Ovary (tissue), 7 donors: ENCODE measurements at regions not wholly inside any gene's neighbourhood (a gene's known extent, or its start where the extent isn't known, plus 50 kb on each side); places are given as distances from the start of the nearest gene placed in this dataset.

Experiments
- DNase-seq, 5 donors: peaks; one replicate each; pipeline ENCODE4 v3.0.0-alpha.2; 2019 to 2020
- H3K27ac ChIP-seq, 2 donors: fragments of 200-600 bp; one replicate each; pipeline versions ENCODE4 v1.5.1 to v1.8.0; 2019 to 2022
- H3K27me3 ChIP-seq: fragments of 200-600 bp; one replicate; pipeline ENCODE4 v1.8.0; 2022
- H3K36me3 ChIP-seq: fragments of 200-600 bp; sonication (generic); one replicate; pipeline ENCODE4 v1.5.1; 2019
- H3K4me1 ChIP-seq: one replicate; pipeline ENCODE4 v1.8.1; 2013; ENCODE audit warnings: mild to moderate bottlenecking, moderate library complexity; ENCODE audit not compliant: insufficient read depth
- H3K4me3 ChIP-seq: fragments of 200-600 bp; sonication (generic); one replicate; pipeline ENCODE4 v1.5.1; 2017
- H3K9me3 ChIP-seq, 2 donors: fragments of 200-600 bp in 1 of 2; sonication (generic) in 1 of 2; one replicate each; pipeline versions ENCODE4 v1.5.1 to v1.8.1; 2013 to 2019; ENCODE audit warnings: mild to moderate bottlenecking in 1 of 2, moderate library complexity in 1 of 2
- EP300 ChIP-seq: sonication (generic); formaldehyde crosslinking; IDR thresholded peaks from one replicate; pipeline ENCODE4 v1.6.1; 2017; ENCODE audit warnings: antibody characterized with exemption
- POLR2A ChIP-seq: fragments of 450-650 bp; IDR thresholded peaks from one replicate; pipeline ENCODE4 v1.6.1; 2017; ENCODE audit warnings: antibody characterized with exemption, mild to moderate bottlenecking, moderate library complexity
- WGBS, 3 donors: extraction: QIAGEN DNeasy Blood & Tissue Kit in 1 of 3; methylation state at CpG; one replicate each; pipeline versions ENCODE4 v1.1.5 to v1.1.7; 2013 to 2017; 5-methylcytosine and 5-hydroxymethylcytosine counted together
- intact Hi-C, 4 donors: fragments of 100-400 bp; cut with DNase I; formaldehyde crosslinking; loops; one replicate each; pipeline versions ENCODE4 v1.11.0 to v1.15.1; 2022 to 2023
- TF ChIP-seq, protein P1 (sequence below), 3 donors: fragments of 450-650 bp in 2 of 3; fragments of 200-600 bp in 1 of 3; IDR thresholded peaks; one replicate each; pipeline versions ENCODE4 v1.5.1 to v1.8.0; 2016 to 2022; ENCODE audit warnings: antibody characterized with exemption in 3 of 3, mild to moderate bottlenecking in 1 of 3
- donor health status: DM: no; HTN: no; CAD: no; lungs with moderate emphysema.
- donor health status: DM: no; HTN: no; CAD: no.
- donor health status: Bipolar disorder and iron deficiency.
- donor health status: DM: no; HTN: no; CAD: no.
- donor health status: DM: yes; HTN: yes; CAD: no.

DNA sequence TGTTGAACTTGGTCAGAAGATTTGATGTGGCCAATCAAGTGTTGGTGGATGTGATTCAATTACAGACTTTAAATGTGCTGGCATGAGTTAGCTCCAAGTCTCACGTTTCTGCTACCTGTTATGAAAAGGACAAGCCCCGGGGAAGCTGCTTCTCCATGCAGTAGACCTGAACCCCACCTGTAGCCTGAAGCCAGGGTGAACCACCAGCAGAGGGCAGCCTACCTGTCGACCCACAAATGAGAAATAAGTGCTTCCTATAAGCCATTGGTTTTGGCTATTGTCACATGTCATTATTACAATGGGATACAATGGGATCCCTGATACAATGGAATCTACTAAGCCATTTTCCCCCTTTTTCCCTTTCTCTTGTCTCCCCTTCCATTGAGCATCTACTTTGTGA is 230.2 kb downstream of the PRDM2 start:
- no peak for DNase-seq
- intact Hi-C loops, result no loop called here

DNA sequence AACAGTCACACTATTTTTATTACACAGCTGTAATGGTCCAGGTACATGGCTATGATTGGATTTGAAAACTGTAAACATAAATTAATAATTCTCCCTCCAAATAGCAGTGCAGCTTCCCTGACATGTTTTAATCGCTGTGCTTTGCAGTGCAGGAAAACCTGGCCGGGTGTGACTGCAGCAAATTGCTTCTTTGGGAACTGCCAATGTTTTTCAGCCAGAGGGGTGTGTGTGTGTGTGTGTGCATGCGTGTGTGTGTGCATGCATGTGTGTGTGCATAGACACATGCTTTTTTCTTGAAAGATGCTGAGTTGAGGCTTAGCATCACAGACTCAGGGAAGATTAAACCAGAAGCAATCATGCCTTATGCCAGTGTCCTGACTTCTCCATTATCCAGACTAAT is 231.2 kb downstream of the PRDM2 start:
- 36 to 53% (median 44%) methylated on average over 3 of the region's 3 CpGs for WGBS, 3 donors
- intact Hi-C loops, result no loop called here
- no peaks in the 10 kb centered on the region for H3K27me3 ChIP-seq
- DNase-seq, result no peak
- H3K4me3 ChIP-seq, result no peak overlapping the region
- no peak overlapping the region for H3K27ac ChIP-seq
- no peaks in the 10 kb centered on the region for H3K36me3 ChIP-seq
- peaks cover 3% of the 10 kb centered on the region for H3K4me1 ChIP-seq
- no peaks in the 10 kb centered on the region for H3K9me3 ChIP-seq
- TF ChIP-seq EP300 (no peak), POLR2A (no peak)
- TF ChIP-seq, protein P1, sequence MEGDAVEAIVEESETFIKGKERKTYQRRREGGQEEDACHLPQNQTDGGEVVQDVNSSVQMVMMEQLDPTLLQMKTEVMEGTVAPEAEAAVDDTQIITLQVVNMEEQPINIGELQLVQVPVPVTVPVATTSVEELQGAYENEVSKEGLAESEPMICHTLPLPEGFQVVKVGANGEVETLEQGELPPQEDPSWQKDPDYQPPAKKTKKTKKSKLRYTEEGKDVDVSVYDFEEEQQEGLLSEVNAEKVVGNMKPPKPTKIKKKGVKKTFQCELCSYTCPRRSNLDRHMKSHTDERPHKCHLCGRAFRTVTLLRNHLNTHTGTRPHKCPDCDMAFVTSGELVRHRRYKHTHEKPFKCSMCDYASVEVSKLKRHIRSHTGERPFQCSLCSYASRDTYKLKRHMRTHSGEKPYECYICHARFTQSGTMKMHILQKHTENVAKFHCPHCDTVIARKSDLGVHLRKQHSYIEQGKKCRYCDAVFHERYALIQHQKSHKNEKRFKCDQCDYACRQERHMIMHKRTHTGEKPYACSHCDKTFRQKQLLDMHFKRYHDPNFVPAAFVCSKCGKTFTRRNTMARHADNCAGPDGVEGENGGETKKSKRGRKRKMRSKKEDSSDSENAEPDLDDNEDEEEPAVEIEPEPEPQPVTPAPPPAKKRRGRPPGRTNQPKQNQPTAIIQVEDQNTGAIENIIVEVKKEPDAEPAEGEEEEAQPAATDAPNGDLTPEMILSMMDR (IDR thresholded peaks at IDR 0.05), result no peak

More for the DNA sequence above, 230.2 kb downstream of the PRDM2 start:
- H3K36me3 ChIP-seq, result no peaks in the 10 kb centered on the region
- H3K4me3 ChIP-seq, result no peak overlapping the region
- WGBS, 3 donors, result 57 to 73% (median 63%) methylated on average over 3 of the region's 3 CpGs
- TF ChIP-seq, protein P1 (IDR thresholded peaks at IDR 0.05), result no peak
- no peak for TF ChIP-seq POLR2A
- no peak for TF ChIP-seq EP300
- no peaks in the 10 kb centered on the region for H3K27me3 ChIP-seq
- H3K27ac ChIP-seq, result no peak overlapping the region
- no peaks in the 10 kb centered on the region for H3K9me3 ChIP-seq
- H3K4me1 ChIP-seq, result peaks cover 3% of the 10 kb centered on the region

DNA sequence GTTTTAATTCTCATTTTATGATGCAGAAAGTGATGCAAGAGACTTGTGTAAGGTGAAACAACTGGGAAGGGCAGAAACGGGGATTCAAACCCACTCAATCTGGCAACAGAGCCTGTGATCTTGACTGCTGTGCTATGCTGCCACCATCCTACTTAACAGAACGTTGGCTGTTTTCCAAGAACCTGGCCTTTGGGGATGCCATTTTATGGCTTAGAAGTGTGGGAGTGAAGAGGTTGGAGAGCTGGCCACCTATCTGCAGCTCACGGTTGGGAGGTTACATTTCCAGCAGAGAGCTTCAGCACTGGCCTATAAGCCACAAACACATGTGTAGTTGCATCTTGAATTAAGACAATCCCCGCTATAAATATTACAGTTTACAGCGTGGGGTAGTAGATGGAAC is 235.3 kb downstream of the PRDM2 start:
- H3K36me3 ChIP-seq, result no peaks in the 10 kb centered on the region
- no peak overlapping the region for H3K27ac ChIP-seq
- no peak for DNase-seq
- no peaks in the 10 kb centered on the region for H3K4me1 ChIP-seq
- no peaks in the 10 kb centered on the region for H3K9me3 ChIP-seq
- TF ChIP-seq EP300 (no peak), POLR2A (no peak)
- TF ChIP-seq, protein P1 (IDR thresholded peaks at IDR 0.05), result no peak
- intact Hi-C loops, result no loop called here
- no peaks in the 10 kb centered on the region for H3K27me3 ChIP-seq
- 53 to 67% (median 65%) methylated on average over 5 of the region's 5 CpGs for WGBS, 3 donors
- H3K4me3 ChIP-seq, result no peak overlapping the region

DNA sequence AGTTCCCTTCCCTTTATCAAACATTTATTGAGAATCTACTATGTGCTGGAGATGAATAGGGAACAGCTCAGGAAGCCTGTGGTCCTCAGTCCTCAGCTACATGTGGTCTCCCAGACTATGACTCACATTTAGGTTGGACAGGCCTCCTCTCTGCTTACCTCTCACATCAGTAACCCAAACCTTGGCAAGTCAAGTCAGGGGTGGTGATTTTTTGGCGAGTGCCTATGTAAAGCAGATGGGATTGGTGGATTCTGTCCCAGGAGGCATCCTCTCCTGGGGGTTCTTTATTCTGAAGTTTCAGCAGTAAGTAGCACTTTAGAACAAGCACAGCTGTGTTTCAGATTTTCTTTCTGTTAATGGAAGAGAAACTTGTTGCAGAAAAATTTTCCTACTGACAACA is 241.3 kb downstream of the PRDM2 start:
- intact Hi-C loops, result no loop called here
- DNase-seq, result no peak
- no peaks in the 10 kb centered on the region for H3K27me3 ChIP-seq
- H3K27ac ChIP-seq, result no peak overlapping the region
- H3K4me3 ChIP-seq, result no peak overlapping the region
- no peaks in the 10 kb centered on the region for H3K4me1 ChIP-seq
- WGBS, 3 donors, result 63 to 82% (median 81%) methylated on average over 1 of the region's 1 CpG
- no peaks in the 10 kb centered on the region for H3K9me3 ChIP-seq
- no peaks in the 10 kb centered on the region for H3K36me3 ChIP-seq
- TF ChIP-seq POLR2A (no peak), EP300 (no peak)
- TF ChIP-seq, protein P1 (IDR thresholded peaks at IDR 0.05), result no peak

DNA sequence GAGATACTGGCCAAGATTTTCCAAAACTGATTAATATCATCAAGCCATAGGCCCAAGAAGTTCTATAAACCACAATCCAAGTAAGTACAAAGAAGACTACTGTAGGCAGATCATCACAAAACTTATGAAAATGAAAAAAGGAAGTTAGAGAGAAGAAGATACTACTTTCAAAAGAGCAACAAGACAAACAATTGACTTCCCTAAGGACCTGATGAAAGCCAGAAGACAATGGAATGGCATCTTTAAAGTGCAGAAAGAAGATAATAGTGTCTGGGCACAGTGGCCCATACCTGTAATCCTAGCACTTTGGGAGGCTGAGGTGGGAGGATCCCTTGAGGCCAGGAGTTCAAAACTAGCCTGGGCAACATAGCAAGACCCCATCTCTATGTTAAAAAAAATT is 243.1 kb downstream of the PRDM2 start:
- H3K27me3 ChIP-seq, result no peaks in the 10 kb centered on the region
- H3K36me3 ChIP-seq, result no peaks in the 10 kb centered on the region
- H3K4me1 ChIP-seq, result peaks cover under 1% of the 10 kb centered on the region
- TF ChIP-seq POLR2A (no peak), EP300 (no peak)
- TF ChIP-seq, protein P1 (IDR thresholded peaks at IDR 0.05), result no peak
- no peak overlapping the region for H3K4me3 ChIP-seq
- no peaks in the 10 kb centered on the region for H3K9me3 ChIP-seq
- no peak overlapping the region for H3K27ac ChIP-seq
- intact Hi-C loops, result no loop called here
- no peak for DNase-seq
